Tibial nerve (tissue), 3 donors: ENCODE measurements at regions not wholly inside any gene's neighbourhood (a gene's known extent, or its start where the extent isn't known, plus 50 kb on each side); places are given as distances from the start of the nearest gene placed in this dataset.

ENCODE experiments used
- CTCF ChIP-seq, 5 experiments: fragments of 200-600 bp in 3 of 5; fragments of 450-650 bp in 2 of 5; sonication (generic) in 3 of 5; IDR thresholded peaks; one replicate each; pipeline ENCODE4 v1.5.1; 2016 to 2019; ENCODE audit warnings: antibody characterized with exemption in 5 of 5, mild to moderate bottlenecking in 3 of 5, moderate library complexity in 2 of 5
- POLR2A ChIP-seq, 2 donors: fragments of 450-650 bp; IDR thresholded peaks; one replicate each; pipeline ENCODE4 v1.6.1; 2017; ENCODE audit warnings: antibody characterized with exemption in 2 of 2, mild to moderate bottlenecking in 2 of 2, moderate library complexity in 2 of 2

- TF ChIP-seq CTCF (IDR thresholded peaks at IDR 0.05) (no peak), POLR2A (IDR thresholded peaks at IDR 0.05) (no peak)
Measured at GRCh38 chr20:57071954-57072583, 194.4 kb downstream of the BMP7 start.
